BLaER1 (cell line): ENCODE measurements at regions not wholly inside any gene's neighbourhood (a gene's known extent, or its start where the extent isn't known, plus 50 kb on each side); places are given as distances from the start of the nearest gene placed in this dataset.

Source experiments
- H3K27ac ChIP-seq: shearing (Covaris generic); formaldehyde crosslinking; 2 replicates; pipeline ENCODE4 v1.8.1; 2022
- H3K27me3 ChIP-seq: shearing (Covaris generic); formaldehyde crosslinking; 2 replicates; pipeline ENCODE4 v1.8.1; 2022
- H3K36me3 ChIP-seq: shearing (Covaris generic); formaldehyde crosslinking; 2 replicates; pipeline ENCODE4 v1.8.1; 2022
- H3K4me1 ChIP-seq: shearing (Covaris generic); formaldehyde crosslinking; 2 replicates; pipeline ENCODE4 v1.8.1; 2022
- H3K4me2 ChIP-seq: shearing (Covaris generic); formaldehyde crosslinking; 2 replicates; pipeline ENCODE4 v1.8.1; 2022
- H3K4me3 ChIP-seq: shearing (Covaris generic); formaldehyde crosslinking; 2 replicates; pipeline ENCODE4 v1.8.1; 2022
- H3K9ac ChIP-seq: shearing (Covaris generic); formaldehyde crosslinking; 2 replicates; pipeline ENCODE4 v1.8.1; 2022
- H3K9me3 ChIP-seq: shearing (Covaris generic); formaldehyde crosslinking; 2 replicates; pipeline ENCODE4 v1.8.1; 2022
- H4K20me1 ChIP-seq: shearing (Covaris generic); formaldehyde crosslinking; 2 replicates; pipeline ENCODE4 v1.8.1; 2022
- Cebpa-rat ChIP-seq: shearing (Covaris generic); IDR thresholded peaks from 2 replicates; pipeline ENCODE4 v1.8.1; 2022

DNA sequence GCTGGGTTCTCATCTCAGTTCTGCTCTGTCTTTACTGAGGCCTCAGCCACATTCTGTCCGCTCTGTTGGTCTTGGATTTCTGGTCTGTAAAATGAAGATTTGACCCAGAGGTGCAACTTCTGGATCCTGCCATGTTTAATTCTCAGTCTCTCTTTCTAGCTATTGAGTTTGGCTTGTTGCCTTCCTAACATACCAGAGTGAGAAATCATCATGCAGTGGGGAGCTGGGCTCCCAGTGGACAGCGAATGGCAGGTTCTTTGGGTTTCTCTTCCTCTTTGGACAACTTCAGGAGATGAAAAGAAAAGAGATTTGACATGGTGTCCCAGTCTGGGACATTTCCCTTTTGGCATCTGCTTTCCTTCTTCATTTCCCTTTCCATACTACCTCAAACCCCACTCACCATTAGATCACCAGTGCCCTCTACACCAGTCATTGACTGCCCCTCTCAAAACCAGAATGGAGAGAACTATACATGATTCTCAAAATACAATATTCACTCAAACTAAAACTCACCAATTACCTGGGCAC lies 334.7 kb downstream of the ACTL7B start:
- Histone ChIP-seq H3K4me3 (no peak overlapping the region), H3K9ac (no peak overlapping the region), H3K4me1 (0 out of 2 replicates have a peak, but pooled peaks cover 4% of the 10 kb centered on the region), H3K9me3 (no peaks in the 10 kb centered on the region), H3K27me3 (no peaks in the 10 kb centered on the region), H3K27ac (no peak overlapping the region), H3K36me3 (no peaks in the 10 kb centered on the region), H4K20me1 (no peaks in the 10 kb centered on the region), H3K4me2 (no peak overlapping the region)
- no peak for TF ChIP-seq Cebpa-rat

- no peak for TF ChIP-seq Cebpa-rat
- Histone ChIP-seq H3K4me1 (0 out of 2 replicates have a peak, but pooled peaks cover 5% of the 10 kb centered on the region), H3K27me3 (no peaks in the 10 kb centered on the region)
Measured at GRCh38 chr9:108519437-108519836, 336.3 kb downstream of the ACTL7B start.

DNA sequence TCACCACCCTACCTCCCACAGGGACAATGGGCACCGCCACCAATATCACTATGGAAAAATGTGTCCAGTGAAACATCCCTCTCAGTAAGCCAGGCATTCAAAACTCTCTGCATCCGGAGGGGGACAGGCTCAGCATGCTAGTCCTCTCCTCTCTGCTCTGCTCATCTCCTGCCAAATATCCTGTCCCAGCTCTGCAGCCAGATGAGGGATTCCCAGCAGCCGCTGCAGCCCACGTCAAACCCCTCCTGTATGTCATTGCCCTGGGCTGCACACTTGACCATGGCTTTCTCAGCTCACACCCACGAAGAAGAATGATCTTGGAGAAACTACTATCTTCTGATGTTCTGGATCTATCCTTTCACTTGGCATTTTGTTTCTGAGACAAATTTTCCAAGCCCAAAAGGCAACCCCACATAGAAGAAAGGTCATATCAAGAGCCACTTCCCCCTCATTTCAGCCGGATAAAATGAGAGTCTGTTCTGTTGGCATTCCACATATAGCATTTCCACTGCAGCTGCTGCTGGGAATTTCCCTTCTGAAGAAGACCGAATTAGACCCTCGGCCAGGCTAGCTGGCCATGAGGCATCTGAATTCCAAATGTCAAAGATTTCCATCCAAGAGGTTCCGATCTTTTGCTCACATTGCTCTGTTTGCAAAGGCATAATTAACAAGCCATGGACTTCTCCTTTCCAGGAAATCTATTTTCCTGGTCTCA lies 338.0 kb downstream of the ACTL7B start:
- H3K4me2 ChIP-seq = no peak overlapping the region

More at GRCh38 chr9:108519437-108519836, 336.3 kb downstream of the ACTL7B start:
- Histone ChIP-seq H3K4me2 (no peak overlapping the region), H3K9me3 (no peaks in the 10 kb centered on the region), H3K27ac (no peak overlapping the region), H3K9ac (no peak overlapping the region), H3K4me3 (no peak overlapping the region), H3K36me3 (no peaks in the 10 kb centered on the region), H4K20me1 (no peaks in the 10 kb centered on the region)

DNA sequence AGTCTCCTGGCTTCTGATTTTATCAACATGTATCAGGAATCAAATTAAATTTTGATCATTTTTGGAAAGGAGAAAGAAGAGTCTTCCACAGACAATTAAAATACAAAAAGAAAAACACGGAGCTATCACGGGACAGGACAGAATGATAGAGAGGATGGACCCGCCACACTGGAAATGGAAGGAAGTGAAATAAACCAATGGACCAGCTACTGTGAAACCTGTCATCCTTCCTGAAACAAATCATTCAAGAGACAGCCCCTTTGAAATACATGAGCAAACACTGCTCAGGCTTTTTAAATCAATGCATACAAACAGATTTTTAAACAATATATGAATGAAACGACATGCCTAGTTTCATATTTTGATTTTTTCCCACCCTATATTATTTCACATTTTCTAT lies 339.4 kb downstream of the ACTL7B start:
- no peak for TF ChIP-seq Cebpa-rat
- no peak overlapping the region for H3K4me3 ChIP-seq
- no peak overlapping the region for H3K9ac ChIP-seq
- H3K4me2 ChIP-seq = peak overlapping the region; percentile 23; the same call in 1 of the 2 replicates
- no peaks in the 10 kb centered on the region for H3K27me3 ChIP-seq
- 0 out of 2 replicates have a peak, but pooled peaks cover 5% of the 10 kb centered on the region for H3K4me1 ChIP-seq
- H3K36me3 ChIP-seq = no peaks in the 10 kb centered on the region
- H3K27ac ChIP-seq = no peak overlapping the region
- no peaks in the 10 kb centered on the region for H4K20me1 ChIP-seq
- no peaks in the 10 kb centered on the region for H3K9me3 ChIP-seq

More for the DNA sequence above, 338.0 kb downstream of the ACTL7B start:
- Histone ChIP-seq H4K20me1 (no peaks in the 10 kb centered on the region), H3K27me3 (no peaks in the 10 kb centered on the region), H3K36me3 (no peaks in the 10 kb centered on the region), H3K9ac (no peak overlapping the region), H3K4me1 (0 out of 2 replicates have a peak, but pooled peaks cover 5% of the 10 kb centered on the region), H3K4me3 (no peak overlapping the region), H3K9me3 (no peaks in the 10 kb centered on the region), H3K27ac (no peak overlapping the region)
- no peak for TF ChIP-seq Cebpa-rat

DNA sequence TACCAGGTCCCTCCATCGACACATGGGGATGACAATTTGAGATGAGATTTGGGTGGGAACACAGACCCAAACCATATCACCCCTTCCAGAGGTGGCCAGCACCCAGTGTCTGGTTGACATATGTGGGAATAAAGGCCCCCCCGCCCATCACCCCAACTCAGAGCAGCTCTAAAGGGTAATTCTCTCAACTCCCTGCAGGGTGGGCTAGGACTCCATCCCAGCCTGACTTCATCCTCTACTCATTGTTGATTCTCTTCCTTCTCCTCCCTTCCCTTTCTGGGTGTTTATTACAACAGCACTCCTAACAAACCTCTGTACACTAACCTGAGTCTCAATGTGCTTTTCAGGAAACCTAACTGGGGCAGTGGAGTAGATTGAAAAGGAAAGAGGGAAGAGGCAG lies 339.9 kb downstream of the ACTL7B start:
- Histone ChIP-seq H3K4me3 (no peak overlapping the region), H3K4me2 (no peak overlapping the region), H4K20me1 (no peaks in the 10 kb centered on the region), H3K4me1 (0 out of 2 replicates have a peak, but pooled peaks cover 5% of the 10 kb centered on the region), H3K27ac (no peak overlapping the region), H3K9ac (no peak overlapping the region), H3K9me3 (no peaks in the 10 kb centered on the region), H3K27me3 (no peaks in the 10 kb centered on the region), H3K36me3 (no peaks in the 10 kb centered on the region)
- TF ChIP-seq Cebpa-rat = no peak

GRCh38 chr9:108512426-108513173 lies 343.2 kb downstream of the ACTL7B start:
- no peak overlapping the region for H3K4me3 ChIP-seq
- H3K4me1 ChIP-seq = 0 out of 2 replicates have a peak, but pooled peaks cover 5% of the 10 kb centered on the region
- H3K9ac ChIP-seq = no peak overlapping the region
- no peaks in the 10 kb centered on the region for H4K20me1 ChIP-seq
- H3K27ac ChIP-seq = no peak overlapping the region
- no peak overlapping the region for H3K4me2 ChIP-seq
- H3K36me3 ChIP-seq = no peaks in the 10 kb centered on the region
- TF ChIP-seq Cebpa-rat = no peak
- H3K27me3 ChIP-seq = no peaks in the 10 kb centered on the region
- H3K9me3 ChIP-seq = peaks cover 8% of the 10 kb centered on the region; the same call in 1 of the 2 replicates

- TF ChIP-seq Cebpa-rat = no peak
- Histone ChIP-seq H4K20me1 (no peaks in the 10 kb centered on the region), H3K4me2 (no peak overlapping the region), H3K4me1 (0 out of 2 replicates have a peak, but pooled peaks cover 3% of the 10 kb centered on the region), H3K9ac (no peak overlapping the region), H3K9me3 (peaks cover 8% of the 10 kb centered on the region; the same call in 1 of the 2 replicates), H3K36me3 (no peaks in the 10 kb centered on the region), H3K27me3 (no peaks in the 10 kb centered on the region), H3K27ac (no peak overlapping the region), H3K4me3 (no peak overlapping the region)
Measured at GRCh38 chr9:108511307-108511706, 344.5 kb downstream of the ACTL7B start.

GRCh38 chr9:108496846-108497245 lies 358.9 kb downstream of the ACTL7B start:
- Histone ChIP-seq H4K20me1 (no peaks in the 10 kb centered on the region), H3K4me1 (no peaks in the 10 kb centered on the region), H3K27me3 (no peaks in the 10 kb centered on the region), H3K9me3 (peaks cover 4% of the 10 kb centered on the region), H3K27ac (no peak overlapping the region), H3K4me3 (no peak overlapping the region), H3K9ac (no peak overlapping the region), H3K4me2 (no peak overlapping the region), H3K36me3 (no peaks in the 10 kb centered on the region)
- no peak for TF ChIP-seq Cebpa-rat

DNA sequence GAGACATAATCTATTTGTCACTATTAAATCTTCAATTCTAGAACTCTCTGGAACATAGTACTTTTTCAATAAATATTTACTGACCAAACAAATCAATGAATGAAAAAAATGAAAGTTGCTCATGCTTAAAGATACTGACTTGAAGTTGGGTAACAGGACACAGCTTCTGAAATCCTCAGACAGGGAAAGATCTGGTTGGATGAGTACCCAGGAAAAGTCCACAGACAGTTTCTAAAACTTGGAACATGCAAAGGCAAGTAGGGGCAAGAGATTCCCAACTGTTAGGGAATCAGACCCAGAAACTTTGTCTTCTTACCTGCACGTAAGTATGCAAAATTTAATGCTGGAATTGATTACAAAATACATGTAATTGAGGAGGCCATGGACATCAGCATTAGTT lies 366.2 kb downstream of the ACTL7B start:
- Histone ChIP-seq H3K9ac (no peak overlapping the region), H3K27me3 (no peaks in the 10 kb centered on the region), H3K4me3 (no peak overlapping the region), H3K27ac (no peak overlapping the region), H3K4me2 (no peak overlapping the region), H4K20me1 (no peaks in the 10 kb centered on the region), H3K9me3 (no peaks in the 10 kb centered on the region), H3K36me3 (no peaks in the 10 kb centered on the region), H3K4me1 (no peaks in the 10 kb centered on the region)
- no peak for TF ChIP-seq Cebpa-rat

DNA sequence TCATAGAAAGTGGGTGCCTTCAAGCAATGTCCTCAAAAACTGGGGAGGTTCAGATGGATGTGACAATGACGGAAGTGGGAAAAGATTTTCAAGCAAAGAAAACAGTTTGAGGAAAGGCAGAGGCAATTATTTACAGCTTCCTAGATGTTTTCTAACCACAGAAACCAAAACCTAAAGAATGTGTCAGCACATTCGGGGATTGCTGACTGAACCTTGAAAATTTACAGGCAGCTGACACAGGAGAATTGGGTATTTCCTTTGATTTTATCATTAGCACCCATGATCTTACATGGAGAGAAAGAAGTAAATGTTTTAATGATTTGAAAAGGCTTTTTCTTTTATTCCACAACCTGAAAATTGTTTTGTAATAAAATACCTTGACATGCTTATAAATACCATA lies 369.0 kb downstream of the ACTL7B start:
- Histone ChIP-seq H3K27ac (no peak overlapping the region), H3K27me3 (no peaks in the 10 kb centered on the region)

More for the DNA sequence above, 369.0 kb downstream of the ACTL7B start:
- Histone ChIP-seq H3K4me2 (no peak overlapping the region), H3K36me3 (no peaks in the 10 kb centered on the region), H4K20me1 (no peaks in the 10 kb centered on the region), H3K9me3 (no peaks in the 10 kb centered on the region), H3K9ac (no peak overlapping the region), H3K4me3 (no peak overlapping the region), H3K4me1 (no peaks in the 10 kb centered on the region)
- no peak for TF ChIP-seq Cebpa-rat
